OCI-LY1 (cell line): ENCODE measurements at regions not wholly inside any gene's neighbourhood (a gene's known extent, or its start where the extent isn't known, plus 50 kb on each side); places are given as distances from the start of the nearest gene placed in this dataset.

ENCODE experiments used
- H2AFZ ChIP-seq: fragments of 200-600 bp; sonication (generic), shearing (Covaris generic); 2 replicates; pipeline ENCODE4 v1.6.0; 2014; ENCODE audit warnings: antibody characterized with exemption, mild to moderate bottlenecking, low read length
- H3F3A ChIP-seq: fragments of 200-600 bp; sonication (generic), shearing (Covaris generic); 2 replicates; pipeline ENCODE4 v1.6.0; 2014; ENCODE audit warnings: mild to moderate bottlenecking, antibody characterized with exemption, low read length, moderate library complexity; ENCODE audit not compliant: insufficient read depth
- H3K27ac ChIP-seq: fragments of 200-600 bp; sonication (generic); 2 replicates; pipeline ENCODE4 v1.5.1; 2014; ENCODE audit warnings: low read length, mixed run types, mild to moderate bottlenecking, low read depth; ENCODE audit not compliant: poor library complexity, severe bottlenecking
- H3K27me3 ChIP-seq: fragments of 200-600 bp; sonication (generic); 2 replicates; pipeline ENCODE4 v1.6.0; 2014; ENCODE audit warnings: antibody characterized with exemption, mild to moderate bottlenecking, low read length, moderate library complexity; ENCODE audit not compliant: insufficient read depth
- H3K36me3 ChIP-seq: fragments of 200-600 bp; sonication (generic); 2 replicates; pipeline ENCODE4 v1.6.1; 2014; ENCODE audit warnings: mild to moderate bottlenecking, antibody characterized with exemption, low read length, moderate library complexity, mixed read lengths; ENCODE audit not compliant: insufficient read depth
- H3K4me1 ChIP-seq: fragments of 200-600 bp; sonication (generic); 2 replicates; pipeline ENCODE4 v1.5.1; 2014; ENCODE audit warnings: mild to moderate bottlenecking, low read length, moderate library complexity; ENCODE audit not compliant: insufficient read depth, severe bottlenecking
- H3K4me2 ChIP-seq: fragments of 200-600 bp; sonication (generic), shearing (Covaris generic); 2 replicates; pipeline ENCODE4 v1.6.1; 2014; ENCODE audit warnings: low read length
- H3K4me3 ChIP-seq: fragments of 200-600 bp; sonication (generic); 2 replicates; pipeline ENCODE4 v1.5.1; 2014; ENCODE audit warnings: low read length, low read depth, mild to moderate bottlenecking, mixed read lengths; ENCODE audit not compliant: poor library complexity, severe bottlenecking
- H3K79me2 ChIP-seq: fragments of 200-600 bp; shearing (Covaris generic); 2 replicates; pipeline ENCODE4 v1.6.1; 2016; ENCODE audit warnings: mixed run types, low read length, mixed read lengths; ENCODE audit not compliant: insufficient read depth
- H3K9ac ChIP-seq: fragments of 200-600 bp; sonication (generic), shearing (Covaris generic); 2 replicates; pipeline ENCODE4 v1.6.1; 2014; ENCODE audit warnings: mild to moderate bottlenecking, low read length, mixed read lengths
- H3K9me2 ChIP-seq: fragments of 200-600 bp; sonication (generic), shearing (Covaris generic); 2 replicates; pipeline ENCODE4 v1.6.1; 2014; ENCODE audit warnings: low read depth, mild to moderate bottlenecking, low read length, mixed read lengths
- H3K9me3 ChIP-seq: fragments of 200-600 bp; shearing (Covaris generic); 2 replicates; pipeline ENCODE4 v1.6.1; 2014; ENCODE audit warnings: low read length, mixed read lengths
- H4K20me1 ChIP-seq: fragments of 200-600 bp; sonication (generic), shearing (Covaris generic); 2 replicates; pipeline ENCODE4 v1.6.0; 2016; ENCODE audit warnings: mild to moderate bottlenecking, low read length; ENCODE audit not compliant: insufficient read depth
- EZH2 ChIP-seq: fragments of 200-600 bp; sonication (generic), shearing (Covaris generic); IDR thresholded peaks from 2 replicates; pipeline ENCODE4 v1.8.0; 2017; ENCODE audit warnings: borderline replicate concordance, mixed run types, mild to moderate bottlenecking, antibody characterized with exemption, low read length, moderate library complexity, mixed read lengths
- TF ChIP-seq, protein P1 (sequence below): fragments of 200-600 bp; sonication (generic), shearing (Covaris generic); IDR thresholded peaks from 2 replicates; pipeline ENCODE4 v1.5.1; 2017; ENCODE audit warnings: mild to moderate bottlenecking, antibody characterized with exemption, low read length, moderate library complexity, mixed read lengths

DNA sequence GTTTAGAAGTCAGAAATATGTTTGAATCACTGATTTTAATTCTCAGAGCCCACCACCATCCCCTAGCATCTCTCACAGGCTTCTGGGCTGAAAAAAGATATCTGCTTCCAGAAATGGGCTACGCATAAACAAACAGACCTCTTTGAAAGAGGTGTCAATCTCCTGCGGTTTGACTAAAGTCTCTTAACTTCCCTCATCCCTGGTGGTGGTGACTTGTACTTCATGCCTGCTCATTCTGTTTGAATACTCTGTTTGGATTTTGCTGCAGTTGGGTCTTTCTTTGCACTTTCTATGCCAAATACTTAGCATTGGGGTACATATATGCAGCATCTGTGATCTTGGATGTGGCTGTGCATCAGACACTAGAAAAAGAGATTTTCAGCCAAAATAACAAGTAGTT, 157.2 kb upstream of the ATP10B start:
- no peak for TF ChIP-seq EZH2
- TF ChIP-seq, protein P1, sequence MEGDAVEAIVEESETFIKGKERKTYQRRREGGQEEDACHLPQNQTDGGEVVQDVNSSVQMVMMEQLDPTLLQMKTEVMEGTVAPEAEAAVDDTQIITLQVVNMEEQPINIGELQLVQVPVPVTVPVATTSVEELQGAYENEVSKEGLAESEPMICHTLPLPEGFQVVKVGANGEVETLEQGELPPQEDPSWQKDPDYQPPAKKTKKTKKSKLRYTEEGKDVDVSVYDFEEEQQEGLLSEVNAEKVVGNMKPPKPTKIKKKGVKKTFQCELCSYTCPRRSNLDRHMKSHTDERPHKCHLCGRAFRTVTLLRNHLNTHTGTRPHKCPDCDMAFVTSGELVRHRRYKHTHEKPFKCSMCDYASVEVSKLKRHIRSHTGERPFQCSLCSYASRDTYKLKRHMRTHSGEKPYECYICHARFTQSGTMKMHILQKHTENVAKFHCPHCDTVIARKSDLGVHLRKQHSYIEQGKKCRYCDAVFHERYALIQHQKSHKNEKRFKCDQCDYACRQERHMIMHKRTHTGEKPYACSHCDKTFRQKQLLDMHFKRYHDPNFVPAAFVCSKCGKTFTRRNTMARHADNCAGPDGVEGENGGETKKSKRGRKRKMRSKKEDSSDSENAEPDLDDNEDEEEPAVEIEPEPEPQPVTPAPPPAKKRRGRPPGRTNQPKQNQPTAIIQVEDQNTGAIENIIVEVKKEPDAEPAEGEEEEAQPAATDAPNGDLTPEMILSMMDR: no peak
- H2AFZ ChIP-seq: no peak overlapping the region
- H3K27me3 ChIP-seq: no peaks in the 10 kb centered on the region

DNA sequence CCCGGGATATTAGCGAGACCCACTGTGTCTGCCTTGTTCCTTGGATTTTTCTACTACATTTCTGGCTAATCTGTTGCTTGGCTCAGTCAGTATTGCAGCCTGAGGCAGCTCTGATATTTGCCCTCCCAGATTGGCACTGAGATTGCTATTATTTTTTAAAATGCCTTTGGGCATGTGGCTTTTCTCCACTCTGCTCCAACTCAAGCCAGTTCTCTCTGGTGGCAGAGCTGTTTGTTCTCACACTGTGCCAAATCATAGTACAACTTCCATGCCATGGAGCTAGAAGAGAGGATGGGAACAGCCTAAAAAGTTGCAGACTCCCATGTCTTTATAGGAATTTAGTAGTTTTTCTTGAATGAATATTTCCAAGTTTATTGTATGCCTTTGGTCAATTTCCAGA, 155.9 kb upstream of the ATP10B start:
- Histone ChIP-seq H4K20me1 (no peaks in the 10 kb centered on the region), H3K4me2 (no peak overlapping the region), H3K27me3 (no peaks in the 10 kb centered on the region), H3K9me3 (no peaks in the 10 kb centered on the region), H3K4me3 (no peak overlapping the region), H3K79me2 (no peaks in the 10 kb centered on the region), H3K4me1 (no peaks in the 10 kb centered on the region), H3K36me3 (no peaks in the 10 kb centered on the region), H2AFZ (no peak overlapping the region), H3K27ac (no peak overlapping the region), H3K9me2 (no peaks in the 10 kb centered on the region), H3F3A (no peaks in the 10 kb centered on the region), H3K9ac (no peak overlapping the region)
- TF ChIP-seq EZH2: no peak
- TF ChIP-seq, protein P1: no peak

More for the DNA sequence above, 157.2 kb upstream of the ATP10B start:
- no peaks in the 10 kb centered on the region for H3F3A ChIP-seq
- no peak overlapping the region for H3K4me3 ChIP-seq
- no peaks in the 10 kb centered on the region for H3K4me1 ChIP-seq
- H4K20me1 ChIP-seq: no peaks in the 10 kb centered on the region
- H3K36me3 ChIP-seq: no peaks in the 10 kb centered on the region
- H3K4me2 ChIP-seq: no peak overlapping the region
- no peaks in the 10 kb centered on the region for H3K9me2 ChIP-seq
- H3K9ac ChIP-seq: no peak overlapping the region
- H3K27ac ChIP-seq: no peak overlapping the region
- H3K9me3 ChIP-seq: no peaks in the 10 kb centered on the region
- H3K79me2 ChIP-seq: no peaks in the 10 kb centered on the region

DNA sequence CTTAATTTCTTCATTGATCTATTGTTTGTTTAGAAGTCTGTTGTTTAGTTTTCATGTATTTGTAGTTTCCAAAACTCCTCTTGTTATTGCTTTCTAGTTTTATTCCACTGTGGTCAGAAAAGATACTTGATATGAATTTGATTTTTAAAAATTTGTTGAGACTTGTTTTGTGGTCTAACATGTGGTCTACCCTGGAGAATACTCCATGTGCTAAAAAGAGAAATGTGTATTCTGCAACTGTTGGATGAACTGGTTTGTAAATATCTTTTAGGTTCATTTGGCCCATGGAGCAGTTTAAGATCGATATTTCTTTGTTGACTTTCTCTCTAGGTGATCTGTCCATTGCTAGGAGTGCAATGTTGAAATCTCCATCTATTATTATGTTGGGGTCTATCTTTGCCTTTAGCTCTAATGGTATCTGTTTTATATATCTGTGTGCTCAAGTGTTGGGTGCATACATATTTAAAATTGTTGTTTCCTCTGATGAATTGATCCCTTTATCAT, 150.6 kb upstream of the ATP10B start:
- Histone ChIP-seq H3K9me3 (no peaks in the 10 kb centered on the region), H3K4me2 (no peak overlapping the region), H2AFZ (no peak overlapping the region), H3K4me1 (no peaks in the 10 kb centered on the region), H3K27ac (no peak overlapping the region), H3F3A (no peaks in the 10 kb centered on the region), H3K4me3 (no peak overlapping the region), H3K9ac (no peak overlapping the region), H4K20me1 (no peaks in the 10 kb centered on the region), H3K27me3 (no peaks in the 10 kb centered on the region), H3K79me2 (no peaks in the 10 kb centered on the region), H3K36me3 (no peaks in the 10 kb centered on the region), H3K9me2 (no peaks in the 10 kb centered on the region)
- TF ChIP-seq EZH2: no peak
- TF ChIP-seq, protein P1: no peak
